Esophagus (tissue), 2 donors: ENCODE measurements at regions not wholly inside any gene's neighbourhood (a gene's known extent, or its start where the extent isn't known, plus 50 kb on each side); places are given as distances from the start of the nearest gene placed in this dataset.

Source experiments
- H3K27ac ChIP-seq, 2 donors: one replicate each; pipeline ENCODE4 v1.5.1; 2013; ENCODE audit warnings: low read depth in 2 of 2, mild to moderate bottlenecking in 2 of 2, inconsistent platforms in 1 of 2, low read length in 1 of 2, moderate library complexity in 1 of 2
- H3K27me3 ChIP-seq, 2 donors: one replicate each; pipeline ENCODE4 v1.6.1; 2013; ENCODE audit warnings: low read length in 2 of 2, control low read depth in 1 of 2, mild to moderate bottlenecking in 1 of 2; ENCODE audit not compliant: insufficient read depth in 2 of 2, control insufficient read depth in 1 of 2
- H3K36me3 ChIP-seq, 2 donors: one replicate each; pipeline ENCODE4 v1.6.1; 2013; ENCODE audit warnings: low read length in 1 of 2; ENCODE audit not compliant: control insufficient read depth in 2 of 2, insufficient read depth in 2 of 2
- H3K4me1 ChIP-seq, 2 donors: one replicate each; pipeline ENCODE4 v1.6.1; 2013; ENCODE audit warnings: low read length in 1 of 2; ENCODE audit not compliant: control insufficient read depth in 2 of 2, insufficient read depth in 2 of 2
- H3K4me3 ChIP-seq, 2 donors: one replicate each; pipeline ENCODE4 v1.5.1; 2013; ENCODE audit warnings: low read length in 2 of 2, mild to moderate bottlenecking in 2 of 2, low read depth in 1 of 2, moderate library complexity in 1 of 2
- H3K9me3 ChIP-seq, 2 donors: one replicate each; pipeline ENCODE4 v1.6.1; 2013; ENCODE audit warnings: mild to moderate bottlenecking in 2 of 2, low read depth in 1 of 2, low read length in 1 of 2, moderate library complexity in 1 of 2; ENCODE audit not compliant: control insufficient read depth in 2 of 2, insufficient read depth in 1 of 2
- WGBS, 2 donors: extraction: QIAGEN DNeasy Blood & Tissue Kit; methylation state at CpG; one replicate each; pipeline ENCODE4 v1.1.7; 2013; 5-methylcytosine and 5-hydroxymethylcytosine counted together
- donor health status: healthy with polysubstance abuse.
- donor health status: Bipolar disorder and iron deficiency.

DNA sequence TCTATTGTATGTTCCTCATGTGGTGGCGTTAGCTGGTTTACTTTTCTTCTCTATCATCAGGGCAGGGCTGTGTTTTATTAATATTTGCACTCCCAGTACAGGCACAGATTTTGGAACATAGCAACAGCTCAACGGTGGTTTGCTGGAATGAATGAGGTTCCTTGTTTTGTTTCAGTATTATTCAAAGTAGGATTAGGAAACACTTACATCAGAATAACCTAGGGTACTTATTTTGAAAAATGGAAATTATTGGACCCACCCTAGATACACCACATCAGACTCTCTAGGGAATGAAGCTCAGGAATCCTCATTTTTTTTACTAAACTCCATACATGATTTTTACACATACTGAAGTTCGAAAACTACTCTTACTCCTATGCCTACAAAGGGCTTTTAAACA is 108.8 kb upstream of the ENPEP start:
- no peaks in the 10 kb centered on the region for H3K27me3 ChIP-seq
- no peaks in the 10 kb centered on the region for H3K4me1 ChIP-seq
- H3K27ac ChIP-seq = no peak overlapping the region
- no peaks in the 10 kb centered on the region for H3K36me3 ChIP-seq
- no peak overlapping the region for H3K4me3 ChIP-seq
- H3K9me3 ChIP-seq = no peaks in the 10 kb centered on the region
- 73 to 77% methylated on average over 3 of the region's 3 CpGs for WGBS, 2 donors

DNA sequence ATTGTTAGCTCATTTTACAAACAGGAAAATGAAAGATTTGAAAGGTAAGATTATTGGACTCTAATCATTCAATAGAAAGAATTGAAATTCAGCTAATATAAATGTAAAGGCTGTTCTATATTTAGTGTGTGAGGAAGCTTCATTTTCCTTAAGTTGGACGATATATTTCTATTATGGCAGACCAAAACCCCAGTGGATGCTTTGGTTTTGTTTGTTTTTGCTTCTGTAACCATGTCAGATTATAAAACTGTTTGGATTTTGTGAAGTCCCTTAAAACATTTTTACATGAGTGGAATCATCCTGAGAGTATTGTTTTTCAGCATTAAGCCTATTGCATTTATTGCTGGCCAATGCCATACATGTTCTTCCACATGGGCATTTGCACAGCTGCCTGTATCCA is 110.2 kb upstream of the ENPEP start:
- H3K27ac ChIP-seq = no peak overlapping the region
- no peaks in the 10 kb centered on the region for H3K36me3 ChIP-seq
- no peaks in the 10 kb centered on the region for H3K4me1 ChIP-seq
- WGBS, 2 donors = 56 to 58% methylated on average over 1 of the region's 1 CpG
- H3K27me3 ChIP-seq = no peaks in the 10 kb centered on the region
- no peaks in the 10 kb centered on the region for H3K9me3 ChIP-seq
- H3K4me3 ChIP-seq = no peak overlapping the region

DNA sequence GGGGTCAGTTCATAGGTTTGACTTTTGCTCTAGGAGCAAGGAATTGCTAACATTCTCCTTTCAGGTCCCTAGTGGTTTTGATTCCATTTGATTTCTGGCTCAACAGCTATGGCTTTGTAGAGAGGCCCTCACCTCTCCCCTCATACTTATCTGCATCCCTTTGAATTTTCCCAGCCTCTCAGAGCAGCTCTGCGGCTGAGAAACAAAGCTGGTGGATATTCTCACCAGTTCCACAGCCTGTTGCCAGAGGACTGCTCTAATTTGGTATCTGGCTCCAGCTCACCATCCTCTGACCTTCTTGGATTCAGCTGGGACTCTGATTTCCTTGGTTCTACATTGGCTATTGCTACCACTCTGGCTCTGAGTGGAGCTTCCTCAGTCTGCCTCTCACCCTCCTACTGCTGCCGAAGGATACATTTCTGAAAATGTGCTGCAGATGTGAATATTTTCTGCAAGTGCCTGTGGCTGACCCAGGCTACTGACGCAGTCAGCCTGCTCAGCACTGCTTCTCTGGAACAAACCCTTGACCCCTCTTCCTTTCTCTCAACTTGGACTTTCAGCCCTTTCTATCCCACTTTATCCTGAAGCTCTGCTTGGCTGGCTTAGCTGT is 110.9 kb upstream of the ENPEP start:
- WGBS, 2 donors = 59 to 61% methylated on average over 3 of the region's 3 CpGs
- Histone ChIP-seq H3K27me3 (no peaks in the 10 kb centered on the region), H3K4me1 (no peaks in the 10 kb centered on the region), H3K36me3 (no peaks in the 10 kb centered on the region), H3K9me3 (no peaks in the 10 kb centered on the region), H3K27ac (no peak overlapping the region), H3K4me3 (no peak overlapping the region)

DNA sequence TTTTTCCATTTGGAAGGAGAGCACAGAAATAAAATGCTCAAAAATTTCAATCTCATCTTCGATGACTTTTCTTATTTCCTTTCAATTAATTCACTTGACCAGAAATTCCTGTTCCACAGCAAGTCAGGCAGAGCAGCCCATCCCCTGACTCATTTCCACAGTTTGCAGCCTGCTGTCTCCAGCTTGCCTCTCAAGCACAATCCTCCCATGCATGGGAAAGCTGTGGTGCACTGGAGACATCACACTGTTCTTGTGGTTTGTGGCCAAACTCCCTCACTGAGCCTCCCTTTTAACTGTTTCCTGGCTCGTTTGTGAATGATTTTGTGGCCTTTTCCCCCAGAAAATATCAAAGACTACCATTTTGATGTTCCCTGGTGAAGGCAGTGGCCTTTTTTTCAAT is 114.0 kb upstream of the ENPEP start:
- no peaks in the 10 kb centered on the region for H3K36me3 ChIP-seq
- WGBS, 2 donors = 22 to 28% methylated on average over 2 of the region's 2 CpGs
- no peaks in the 10 kb centered on the region for H3K27me3 ChIP-seq
- H3K27ac ChIP-seq = no peak overlapping the region
- no peaks in the 10 kb centered on the region for H3K4me1 ChIP-seq
- no peaks in the 10 kb centered on the region for H3K9me3 ChIP-seq
- H3K4me3 ChIP-seq = no peak overlapping the region

DNA sequence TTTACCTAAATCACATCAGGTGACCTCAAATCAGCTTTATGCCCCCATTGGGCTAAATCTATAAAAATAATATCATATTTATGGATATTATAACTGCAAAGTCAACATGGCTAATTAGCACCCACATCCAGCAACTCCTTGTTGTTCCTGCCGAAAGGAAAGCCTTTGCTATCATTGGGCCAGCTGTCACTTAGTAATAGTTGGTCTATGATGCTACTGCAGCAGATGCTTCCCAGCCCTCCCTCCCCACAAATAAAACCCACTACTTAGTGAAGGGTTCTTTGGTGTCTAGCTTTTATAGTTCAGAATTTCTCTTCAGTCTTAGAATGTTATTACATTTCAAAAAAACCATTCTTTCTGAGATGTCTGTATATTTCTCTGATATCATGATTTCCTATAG is 116.9 kb upstream of the ENPEP start:
- H3K27ac ChIP-seq = no peak overlapping the region
- no peaks in the 10 kb centered on the region for H3K27me3 ChIP-seq
- H3K4me3 ChIP-seq = no peak overlapping the region
- no peaks in the 10 kb centered on the region for H3K4me1 ChIP-seq
- H3K36me3 ChIP-seq = no peaks in the 10 kb centered on the region
- no peaks in the 10 kb centered on the region for H3K9me3 ChIP-seq
- WGBS, 2 donors = 31 to 86% methylated on average over 1 of the region's 1 CpG

DNA sequence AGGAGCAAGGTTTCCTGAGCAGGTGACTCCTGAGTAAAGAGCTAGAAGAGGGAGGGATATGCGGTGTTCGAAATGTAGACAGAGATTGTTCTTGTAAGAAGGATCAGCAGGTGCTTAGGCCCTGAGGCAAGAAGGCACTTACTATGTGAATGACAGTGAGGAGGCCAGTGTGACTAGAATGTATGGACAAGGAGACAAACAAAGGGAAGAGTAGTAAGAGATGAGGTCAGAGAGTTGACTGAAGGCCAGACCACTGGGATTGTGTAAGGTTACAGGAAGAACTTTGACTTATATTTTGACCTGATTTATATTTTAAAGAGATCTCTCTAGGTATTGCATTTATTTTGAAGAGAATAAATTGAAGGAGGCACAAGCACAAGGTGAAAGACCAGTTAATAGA is 118.4 kb upstream of the ENPEP start:
- Histone ChIP-seq H3K4me3 (no peak overlapping the region), H3K4me1 (no peaks in the 10 kb centered on the region), H3K36me3 (no peaks in the 10 kb centered on the region), H3K9me3 (no peaks in the 10 kb centered on the region), H3K27ac (no peak overlapping the region), H3K27me3 (no peaks in the 10 kb centered on the region)
- 94 to 96% methylated on average over 2 of the region's 2 CpGs for WGBS, 2 donors

DNA sequence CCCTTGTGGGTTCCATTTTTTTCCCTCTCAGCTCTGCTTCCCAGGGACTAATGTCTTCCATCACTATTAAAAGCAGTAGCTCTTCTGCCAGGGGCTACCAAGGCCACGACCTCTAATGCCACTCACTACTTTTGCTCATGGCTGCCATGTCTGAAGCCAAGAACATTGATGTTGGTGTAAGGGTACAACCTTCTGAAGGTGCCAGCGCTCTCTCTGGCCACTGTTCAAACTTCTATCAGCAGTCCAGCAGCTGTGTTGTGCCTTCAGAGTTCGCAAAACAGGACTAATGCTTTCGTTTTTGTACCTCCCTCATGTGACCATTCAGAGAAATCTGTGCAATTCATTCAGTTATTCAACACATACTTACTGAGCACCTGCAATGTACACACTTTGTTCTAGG is 121.5 kb upstream of the ENPEP start:
- Histone ChIP-seq H3K36me3 (no peaks in the 10 kb centered on the region), H3K4me1 (no peaks in the 10 kb centered on the region), H3K9me3 (no peaks in the 10 kb centered on the region), H3K4me3 (no peak overlapping the region), H3K27me3 (no peaks in the 10 kb centered on the region), H3K27ac (no peak overlapping the region)
- WGBS, 2 donors = 63 to 66% methylated on average over 4 of the region's 4 CpGs

DNA sequence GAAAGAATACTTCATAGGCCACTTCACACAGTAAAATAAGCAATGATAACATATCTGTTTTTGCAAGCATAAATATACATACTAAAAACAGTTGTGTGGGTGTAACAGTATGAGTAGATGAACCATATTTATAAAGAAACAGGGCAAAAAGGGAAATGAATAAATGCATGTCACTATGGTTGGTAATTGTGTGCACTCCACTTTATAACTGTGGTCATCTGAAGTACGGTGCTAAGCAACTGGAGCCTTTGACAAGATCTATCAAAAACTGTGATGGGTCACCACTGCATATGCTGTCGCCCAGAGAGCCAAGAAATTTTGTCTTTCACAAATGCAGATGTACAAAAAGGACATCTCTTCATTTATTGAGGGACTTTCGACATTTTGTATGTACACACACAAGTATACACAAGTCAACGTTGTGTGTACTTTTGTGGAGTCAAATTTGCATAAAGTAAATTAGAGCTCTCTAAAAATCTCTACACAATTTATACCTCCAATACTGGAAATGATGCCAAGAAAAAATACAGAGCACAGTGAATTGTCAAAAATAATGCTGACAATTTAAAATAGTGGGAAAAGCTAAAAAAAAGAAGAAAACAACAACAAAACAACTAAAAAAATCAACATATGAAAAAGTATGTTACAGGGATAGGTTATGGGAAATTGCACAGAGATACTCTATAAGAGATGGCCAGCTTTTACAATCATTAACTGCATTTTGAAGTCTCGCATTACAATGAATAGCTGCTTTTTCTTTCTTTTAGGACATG is 123.1 kb upstream of the ENPEP start:
- Histone ChIP-seq H3K9me3 (no peaks in the 10 kb centered on the region), H3K27ac (no peak overlapping the region), H3K36me3 (no peaks in the 10 kb centered on the region), H3K4me3 (no peak overlapping the region), H3K27me3 (no peaks in the 10 kb centered on the region), H3K4me1 (no peaks in the 10 kb centered on the region)
- 74 to 80% methylated on average over 5 of the region's 5 CpGs for WGBS, 2 donors

DNA sequence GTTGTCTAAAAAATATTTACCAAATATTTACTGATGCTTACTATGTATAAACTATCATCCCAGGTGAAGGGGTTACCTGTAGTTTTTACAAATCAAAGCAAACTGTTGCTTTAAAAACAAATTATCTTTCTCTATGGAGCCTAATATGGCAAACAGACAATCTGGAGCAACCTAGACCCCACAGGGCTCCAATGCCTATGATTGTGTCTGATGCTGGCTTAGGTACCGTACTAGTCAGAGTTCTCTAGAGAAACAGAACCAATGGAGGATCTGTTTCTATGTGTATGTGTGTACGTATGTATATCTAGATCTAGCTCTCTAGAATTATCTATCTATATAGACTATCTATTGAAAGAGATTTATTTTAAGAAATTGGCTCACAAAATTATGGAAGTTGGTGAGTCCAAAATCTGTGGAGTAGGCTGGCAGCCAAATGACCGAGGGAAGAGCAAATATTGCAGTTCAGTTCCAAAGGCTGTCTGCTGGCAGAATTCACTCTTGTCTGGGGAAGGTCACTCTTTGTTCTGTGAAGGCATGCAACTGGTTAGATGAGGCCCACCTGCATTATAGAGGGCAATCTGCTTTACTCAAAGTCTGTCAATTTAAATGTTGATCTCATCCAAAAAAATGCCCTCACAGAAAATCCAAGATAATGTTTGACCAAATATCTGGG is 127.1 kb upstream of the ENPEP start:
- Histone ChIP-seq H3K4me1 (no peaks in the 10 kb centered on the region), H3K36me3 (no peaks in the 10 kb centered on the region), H3K27me3 (no peaks in the 10 kb centered on the region), H3K9me3 (no peaks in the 10 kb centered on the region), H3K4me3 (no peak overlapping the region), H3K27ac (no peak overlapping the region)
- 73 to 75% methylated on average over 3 of the region's 3 CpGs for WGBS, 2 donors
